ENCODE measurements at regions not wholly inside any gene's neighbourhood (a gene's known extent, or its start where the extent isn't known, plus 50 kb on each side); places are given as distances from the start of the nearest gene placed in this dataset.
A peak's percentile ranks its signal among the peaks of the same experiment; 100 is the strongest.

GRCh38 chr14:82390586-82390985 is 856.9 kb upstream of the SEL1L start:
- DNase-seq = no peak

- DNase-seq = peak; percentile 13
Observed at GRCh38 chr14:82394916-82395315, 861.3 kb upstream of the SEL1L start.

GRCh38 chr14:82398256-82398655 is 864.6 kb upstream of the SEL1L start:
- DNase-seq = peak; percentile 54

- peak; percentile 54 for DNase-seq
Observed at GRCh38 chr14:82403987-82404386, 870.3 kb upstream of the SEL1L start.

GRCh38 chr14:82410064-82410463 is 876.4 kb upstream of the SEL1L start:
- no peak for DNase-seq

- DNase-seq = no peak
Observed at GRCh38 chr14:82411298-82411697, 877.6 kb upstream of the SEL1L start.

- no peak for DNase-seq
Observed at GRCh38 chr14:82412545-82412944, 878.9 kb upstream of the SEL1L start.

- DNase-seq = no peak
Observed at GRCh38 chr14:82414853-82415539, 881.3 kb upstream of the SEL1L start.

- no peak for DNase-seq
Observed at GRCh38 chr14:82419933-82420332, 886.3 kb upstream of the SEL1L start.

- no peak for DNase-seq
Observed at GRCh38 chr14:82420871-82421270, 887.2 kb upstream of the SEL1L start.

GRCh38 chr14:82421286-82421685 is 887.6 kb upstream of the SEL1L start:
- no peak for DNase-seq

GRCh38 chr14:82422230-82422629 is 888.6 kb upstream of the SEL1L start:
- peak; percentile 93 for DNase-seq

- DNase-seq = no peak
Observed at GRCh38 chr14:82425261-82425660, 891.6 kb upstream of the SEL1L start.

- no peak for DNase-seq
Observed at GRCh38 chr14:82431031-82431430, 897.4 kb upstream of the SEL1L start.

GRCh38 chr14:82432301-82433105 is 898.9 kb upstream of the SEL1L start:
- no peak for DNase-seq

GRCh38 chr14:82438436-82438835 is 904.8 kb upstream of the SEL1L start:
- DNase-seq = no peak

- DNase-seq = no peak
Observed at GRCh38 chr14:82441270-82441669, 907.6 kb upstream of the SEL1L start.

GRCh38 chr14:82445810-82446570 is 912.3 kb upstream of the SEL1L start:
- no peak for DNase-seq

GRCh38 chr14:82447586-82447985 is 913.9 kb upstream of the SEL1L start:
- no peak for DNase-seq

- no peak for DNase-seq
Observed at GRCh38 chr14:82449926-82450468, 916.3 kb upstream of the SEL1L start.

- no peak for DNase-seq
Observed at GRCh38 chr14:82451675-82452074, 918.0 kb upstream of the SEL1L start.

- DNase-seq = no peak
Observed at GRCh38 chr14:82482345-82482744, 948.7 kb upstream of the SEL1L start.

- no peak for DNase-seq
Observed at GRCh38 chr14:82488473-82488872, 954.8 kb upstream of the SEL1L start.

Data from NCI-H2107 (cell line).